Endothelial cell (in vitro differentiated cells): ENCODE measurements at regions not wholly inside any gene's neighbourhood (a gene's known extent, or its start where the extent isn't known, plus 50 kb on each side); places are given as distances from the start of the nearest gene placed in this dataset.

Experiments
- DNase-seq: peaks from one replicate; pipeline ENCODE4 v3.0.0; 2021; ENCODE audit warnings: low spot score
- H3K27ac Mint-ChIP-seq: one replicate; pipeline ENCODE4 v1.8.0; 2021; ENCODE audit warnings: mixed read lengths, inconsistent platforms; ENCODE audit not compliant: unreplicated experiment
- H3K27me3 Mint-ChIP-seq: one replicate; pipeline ENCODE4 v1.8.0; 2021; ENCODE audit warnings: mild to moderate bottlenecking, moderate library complexity, mixed read lengths, inconsistent platforms; ENCODE audit not compliant: unreplicated experiment
- H3K36me3 Mint-ChIP-seq: one replicate; pipeline ENCODE4 v1.8.0; 2021; ENCODE audit warnings: mild to moderate bottlenecking, low read depth, mixed read lengths, inconsistent platforms; ENCODE audit not compliant: unreplicated experiment
- H3K4me1 Mint-ChIP-seq: one replicate; pipeline ENCODE4 v1.8.0; 2021; ENCODE audit warnings: mild to moderate bottlenecking, mixed read lengths, inconsistent platforms; ENCODE audit not compliant: unreplicated experiment
- H3K4me3 Mint-ChIP-seq: one replicate; pipeline ENCODE4 v1.8.0; 2021; ENCODE audit warnings: mild to moderate bottlenecking, mixed read lengths, inconsistent platforms; ENCODE audit not compliant: unreplicated experiment
- H3K9me3 Mint-ChIP-seq: one replicate; pipeline ENCODE4 v1.8.0; 2021; ENCODE audit warnings: mixed read lengths, inconsistent platforms; ENCODE audit not compliant: unreplicated experiment
- TF ChIP-seq, protein P1 (sequence below): fragments of 200-600 bp; sonication (generic); IDR thresholded peaks from one replicate; pipeline ENCODE4 v1.5.0; 2021; ENCODE audit warnings: antibody characterized with exemption; ENCODE audit not compliant: unreplicated experiment

DNA sequence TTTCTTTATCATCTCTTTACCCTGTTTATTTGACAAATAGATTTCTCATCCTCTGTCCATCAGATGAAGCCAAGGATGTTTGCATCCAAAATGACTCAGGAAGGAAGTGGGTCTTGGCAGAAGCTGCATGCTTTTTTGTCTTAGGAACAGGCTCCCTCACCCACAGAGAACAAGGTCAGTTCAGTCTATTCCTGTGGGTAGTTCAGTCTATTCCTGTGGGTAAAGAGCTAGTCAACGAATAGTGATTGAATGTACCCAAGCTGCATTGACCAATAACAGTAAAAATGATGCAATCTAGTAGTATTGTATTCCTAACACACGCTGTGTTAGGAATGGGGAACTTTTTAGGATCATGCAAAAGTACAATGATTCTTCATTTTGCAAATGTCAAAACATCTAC is 290.8 kb upstream of the TANK start:
- TF ChIP-seq, protein P1, sequence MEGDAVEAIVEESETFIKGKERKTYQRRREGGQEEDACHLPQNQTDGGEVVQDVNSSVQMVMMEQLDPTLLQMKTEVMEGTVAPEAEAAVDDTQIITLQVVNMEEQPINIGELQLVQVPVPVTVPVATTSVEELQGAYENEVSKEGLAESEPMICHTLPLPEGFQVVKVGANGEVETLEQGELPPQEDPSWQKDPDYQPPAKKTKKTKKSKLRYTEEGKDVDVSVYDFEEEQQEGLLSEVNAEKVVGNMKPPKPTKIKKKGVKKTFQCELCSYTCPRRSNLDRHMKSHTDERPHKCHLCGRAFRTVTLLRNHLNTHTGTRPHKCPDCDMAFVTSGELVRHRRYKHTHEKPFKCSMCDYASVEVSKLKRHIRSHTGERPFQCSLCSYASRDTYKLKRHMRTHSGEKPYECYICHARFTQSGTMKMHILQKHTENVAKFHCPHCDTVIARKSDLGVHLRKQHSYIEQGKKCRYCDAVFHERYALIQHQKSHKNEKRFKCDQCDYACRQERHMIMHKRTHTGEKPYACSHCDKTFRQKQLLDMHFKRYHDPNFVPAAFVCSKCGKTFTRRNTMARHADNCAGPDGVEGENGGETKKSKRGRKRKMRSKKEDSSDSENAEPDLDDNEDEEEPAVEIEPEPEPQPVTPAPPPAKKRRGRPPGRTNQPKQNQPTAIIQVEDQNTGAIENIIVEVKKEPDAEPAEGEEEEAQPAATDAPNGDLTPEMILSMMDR: no peak
- no peak for DNase-seq
- no peaks in the 10 kb centered on the region for H3K9me3 Mint-ChIP-seq
- H3K4me3 Mint-ChIP-seq: no peak overlapping the region
- H3K36me3 Mint-ChIP-seq: no peaks in the 10 kb centered on the region
- H3K27ac Mint-ChIP-seq: no peak overlapping the region
- no peaks in the 10 kb centered on the region for H3K4me1 Mint-ChIP-seq
- H3K27me3 Mint-ChIP-seq: no peaks in the 10 kb centered on the region

DNA sequence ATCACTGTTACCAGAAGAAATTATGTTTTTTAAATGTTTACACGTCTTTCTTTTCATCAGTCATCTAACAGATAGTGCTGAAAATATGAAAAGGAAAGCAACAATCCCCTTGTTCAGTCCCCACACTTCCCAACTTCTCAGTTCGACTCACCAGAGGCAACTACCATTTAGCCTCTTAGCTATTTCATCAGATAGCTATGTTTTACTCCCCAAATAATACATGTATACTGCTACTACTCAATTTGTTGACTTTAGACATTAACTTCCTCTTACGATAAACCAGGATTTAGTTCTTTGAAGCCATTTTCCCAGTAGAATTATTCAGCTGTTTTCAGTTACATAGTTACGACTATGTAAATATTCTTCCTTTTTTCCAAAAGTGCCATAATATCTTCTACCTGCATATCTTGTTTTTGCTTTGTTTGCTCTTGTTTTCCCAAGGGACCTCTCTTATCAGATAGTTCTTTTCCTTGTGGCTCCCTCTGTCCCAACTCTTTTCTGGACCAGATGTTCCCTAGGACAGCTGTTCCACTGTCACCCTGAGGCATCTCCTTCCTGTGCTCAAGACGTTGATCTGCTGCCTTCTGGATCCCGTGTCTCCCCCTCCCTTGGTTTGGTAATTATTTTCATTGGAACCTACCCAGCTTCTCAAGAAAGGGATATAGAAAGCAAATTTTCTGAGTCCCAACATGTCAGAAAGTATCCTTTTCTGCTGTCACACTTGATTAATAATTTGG is 289.3 kb upstream of the TANK start:
- Mint-ChIP-seq H3K4me1 (no peaks in the 10 kb centered on the region), H3K36me3 (no peaks in the 10 kb centered on the region), H3K27me3 (no peaks in the 10 kb centered on the region), H3K27ac (no peak overlapping the region), H3K9me3 (no peaks in the 10 kb centered on the region), H3K4me3 (no peak overlapping the region)
- TF ChIP-seq, protein P1: no peak
- DNase-seq: no peak

DNA sequence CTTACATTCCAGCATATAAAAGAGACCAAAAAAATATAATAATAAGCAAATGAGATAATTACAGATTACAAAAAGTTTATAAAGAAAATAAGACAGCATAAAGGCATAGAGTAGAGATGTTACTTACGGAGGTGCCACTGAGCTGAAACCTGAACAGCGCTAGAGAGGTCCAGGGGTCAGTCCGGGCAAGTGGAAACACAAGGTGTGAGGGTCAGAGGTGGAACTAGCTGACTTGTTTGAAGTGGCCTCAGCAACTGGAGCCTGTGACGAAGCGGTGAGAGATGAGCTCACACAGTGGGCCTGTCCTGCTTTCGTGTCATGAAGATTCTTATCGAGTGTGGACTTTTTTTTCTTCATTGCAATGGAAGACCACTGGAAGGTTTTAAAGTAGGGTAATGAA is 288.3 kb upstream of the TANK start:
- H3K4me1 Mint-ChIP-seq: no peaks in the 10 kb centered on the region
- no peak for DNase-seq
- no peaks in the 10 kb centered on the region for H3K36me3 Mint-ChIP-seq
- H3K27me3 Mint-ChIP-seq: no peaks in the 10 kb centered on the region
- H3K4me3 Mint-ChIP-seq: no peak overlapping the region
- H3K27ac Mint-ChIP-seq: no peak overlapping the region
- no peaks in the 10 kb centered on the region for H3K9me3 Mint-ChIP-seq
- TF ChIP-seq, protein P1: no peak

DNA sequence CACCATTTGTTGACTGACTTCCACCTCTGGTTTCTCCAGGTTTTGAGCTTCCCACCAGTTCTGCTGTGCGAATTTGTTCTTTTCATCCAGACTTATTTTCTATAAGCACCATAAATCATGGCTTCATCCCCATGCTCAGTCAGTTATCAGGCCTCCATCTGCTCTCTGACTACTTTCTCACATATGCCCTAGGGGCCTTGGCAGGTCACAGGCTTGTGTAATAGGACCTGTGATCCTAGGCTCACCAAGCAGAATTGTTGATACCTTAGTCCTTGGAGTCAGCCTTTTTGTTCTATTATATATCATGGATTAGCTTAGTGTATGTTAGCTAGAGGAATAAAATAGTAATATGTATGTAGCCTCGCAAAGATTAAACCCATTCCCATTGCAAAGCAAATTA is 284.2 kb upstream of the TANK start:
- no peaks in the 10 kb centered on the region for H3K9me3 Mint-ChIP-seq
- TF ChIP-seq, protein P1: no peak
- no peaks in the 10 kb centered on the region for H3K27me3 Mint-ChIP-seq
- H3K27ac Mint-ChIP-seq: no peak overlapping the region
- no peak for DNase-seq
- peaks cover 6% of the 10 kb centered on the region for H3K4me1 Mint-ChIP-seq
- no peak overlapping the region for H3K4me3 Mint-ChIP-seq
- H3K36me3 Mint-ChIP-seq: no peaks in the 10 kb centered on the region

DNA sequence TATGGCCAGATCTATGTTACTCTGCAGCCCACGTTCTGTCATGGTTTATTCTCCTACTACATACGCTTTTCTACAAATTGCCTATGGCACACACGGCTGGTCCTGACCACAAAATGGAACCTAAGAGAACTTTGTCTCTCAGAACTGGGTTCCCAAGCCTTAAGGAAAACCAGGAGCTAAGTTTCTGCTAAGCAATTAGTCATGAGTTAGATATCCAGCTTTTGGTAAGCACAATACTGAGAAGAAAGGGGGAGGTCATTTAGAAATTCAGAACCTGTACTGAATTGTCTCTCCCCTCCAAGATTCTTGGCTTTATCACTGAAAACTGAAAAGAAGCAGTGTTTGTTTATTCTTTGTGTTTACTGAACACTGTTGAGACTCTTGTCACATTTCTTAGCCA is 283.5 kb upstream of the TANK start:
- Mint-ChIP-seq H3K36me3 (no peaks in the 10 kb centered on the region), H3K27ac (no peak overlapping the region), H3K4me1 (peaks cover 6% of the 10 kb centered on the region), H3K9me3 (no peaks in the 10 kb centered on the region), H3K27me3 (no peaks in the 10 kb centered on the region), H3K4me3 (no peak overlapping the region)
- TF ChIP-seq, protein P1: no peak
- DNase-seq: no peak
